HG02970 (cell line): ENCODE measurements at regions not wholly inside any gene's neighbourhood (a gene's known extent, or its start where the extent isn't known, plus 50 kb on each side); places are given as distances from the start of the nearest gene placed in this dataset.

Experiments used
- ATAC-seq: cut with Tn5 transposase; IDR thresholded peaks from one replicate; pipeline ENCODE4 v1.9.1; 2021; ENCODE audit warnings: mild to moderate bottlenecking, moderate library complexity, moderate number of reproducible peaks; ENCODE audit not compliant: unreplicated experiment, low FRiP score

- ATAC-seq, result no peak
Measured at GRCh38 chr16:73159296-73159695, 111.4 kb upstream of the ZFHX3 start.

GRCh38 chr16:73157861-73158260, 109.9 kb upstream of the ZFHX3 start:
- no peak for ATAC-seq

- no peak for ATAC-seq
Measured at GRCh38 chr16:73154063-73154870, 106.3 kb upstream of the ZFHX3 start.

- no peak for ATAC-seq
Measured at GRCh38 chr16:73152386-73153125, 104.6 kb upstream of the ZFHX3 start.

- ATAC-seq, result no peak
Measured at GRCh38 chr16:73151941-73152340, 104.0 kb upstream of the ZFHX3 start.

GRCh38 chr16:73151225-73151624, 103.3 kb upstream of the ZFHX3 start:
- ATAC-seq, result no peak

- ATAC-seq, result no peak
Measured at GRCh38 chr16:73150786-73151185, 102.9 kb upstream of the ZFHX3 start.

GRCh38 chr16:73149334-73149733, 101.4 kb upstream of the ZFHX3 start:
- ATAC-seq, result no peak

GRCh38 chr16:73147958-73148357, 100.0 kb upstream of the ZFHX3 start:
- ATAC-seq, result no peak

- no peak for ATAC-seq
Measured at GRCh38 chr16:73145166-73145880, 97.4 kb upstream of the ZFHX3 start.

- no peak for ATAC-seq
Measured at GRCh38 chr16:73143576-73144422, 95.9 kb upstream of the ZFHX3 start.

GRCh38 chr16:73143002-73143401, 95.1 kb upstream of the ZFHX3 start:
- no peak for ATAC-seq

GRCh38 chr16:73142053-73142854, 94.3 kb upstream of the ZFHX3 start:
- ATAC-seq, result no peak

- ATAC-seq, result no peak
Measured at GRCh38 chr16:73140929-73141328, 93.0 kb upstream of the ZFHX3 start.

GRCh38 chr16:73131156-73131862, 83.4 kb upstream of the ZFHX3 start:
- ATAC-seq, result no peak

- ATAC-seq, result no peak
Measured at GRCh38 chr16:73129455-73129854, 81.5 kb upstream of the ZFHX3 start.

GRCh38 chr16:73126525-73126853, 78.6 kb upstream of the ZFHX3 start:
- ATAC-seq, result no peak

GRCh38 chr16:73125850-73126524, 78.1 kb upstream of the ZFHX3 start:
- ATAC-seq, result no peak
